SHP77 treated with DMSO at 0.1 percent for 48 hours (cell line): ENCODE measurements at regions not wholly inside any gene's neighbourhood (a gene's known extent, or its start where the extent isn't known, plus 50 kb on each side); places are given as distances from the start of the nearest gene placed in this dataset.

Source experiments
- DNase-seq: peaks from one replicate; lab custom pipeline; 2025; lab: John Stamatoyannopoulos, UW

- DNase-seq = no peak
Observed at GRCh38 chr2:212708355-212708754, 169.8 kb upstream of the ERBB4 start.

- no peak for DNase-seq
Observed at GRCh38 chr2:212695426-212695825, 156.8 kb upstream of the ERBB4 start.

- DNase-seq = no peak
Observed at GRCh38 chr2:212694398-212694797, 155.8 kb upstream of the ERBB4 start.

- DNase-seq = no peak
Observed at GRCh38 chr2:212692466-212692865, 153.9 kb upstream of the ERBB4 start.

- DNase-seq = peak; percentile 17
Observed at GRCh38 chr2:212686285-212686895, 147.8 kb upstream of the ERBB4 start.

GRCh38 chr2:212683346-212684097 lies 144.9 kb upstream of the ERBB4 start:
- DNase-seq = no peak

GRCh38 chr2:212682937-212683336 lies 144.3 kb upstream of the ERBB4 start:
- DNase-seq = no peak

- no peak for DNase-seq
Observed at GRCh38 chr2:212677466-212677865, 138.9 kb upstream of the ERBB4 start.

- no peak for DNase-seq
Observed at GRCh38 chr2:212672186-212672585, 133.6 kb upstream of the ERBB4 start.

- no peak for DNase-seq
Observed at GRCh38 chr2:212669761-212670160, 131.2 kb upstream of the ERBB4 start.

- no peak for DNase-seq
Observed at GRCh38 chr2:212667751-212668316, 129.2 kb upstream of the ERBB4 start.

- DNase-seq = no peak
Observed at GRCh38 chr2:212665948-212666347, 127.3 kb upstream of the ERBB4 start.

GRCh38 chr2:212659441-212659840 lies 120.8 kb upstream of the ERBB4 start:
- DNase-seq = no peak

- DNase-seq = no peak
Observed at GRCh38 chr2:212649646-212650045, 111.0 kb upstream of the ERBB4 start.

- no peak for DNase-seq
Observed at GRCh38 chr2:212646698-212647366, 108.2 kb upstream of the ERBB4 start.

- no peak for DNase-seq
Observed at GRCh38 chr2:212644195-212644837, 105.7 kb upstream of the ERBB4 start.

GRCh38 chr2:212640428-212640827 lies 101.8 kb upstream of the ERBB4 start:
- DNase-seq = no peak

- no peak for DNase-seq
Observed at GRCh38 chr2:212638694-212639093, 100.1 kb upstream of the ERBB4 start.

- no peak for DNase-seq
Observed at GRCh38 chr2:212628586-212628985, 90.0 kb upstream of the ERBB4 start.

- DNase-seq = no peak
Observed at GRCh38 chr2:212626371-212626918, 87.8 kb upstream of the ERBB4 start.

- DNase-seq = no peak
Observed at GRCh38 chr2:212619954-212620353, 81.4 kb upstream of the ERBB4 start.

GRCh38 chr2:212618636-212619035 lies 80.0 kb upstream of the ERBB4 start:
- no peak for DNase-seq
